MV-4-11 (cell line): ENCODE measurements at regions not wholly inside any gene's neighbourhood (a gene's known extent, or its start where the extent isn't known, plus 50 kb on each side); places are given as distances from the start of the nearest gene placed in this dataset.

Experiments
- DNase-seq: peaks from one replicate; lab custom pipeline; 2025; lab: John Stamatoyannopoulos, UW

- DNase-seq: no peak
Observed at GRCh38 chr16:8374586-8375231, 215.6 kb downstream of the TMEM114 start.

- DNase-seq: no peak
Observed at GRCh38 chr16:8373676-8374431, 216.5 kb downstream of the TMEM114 start.

GRCh38 chr16:8372141-8372540, 218.2 kb downstream of the TMEM114 start:
- DNase-seq: no peak

DNA sequence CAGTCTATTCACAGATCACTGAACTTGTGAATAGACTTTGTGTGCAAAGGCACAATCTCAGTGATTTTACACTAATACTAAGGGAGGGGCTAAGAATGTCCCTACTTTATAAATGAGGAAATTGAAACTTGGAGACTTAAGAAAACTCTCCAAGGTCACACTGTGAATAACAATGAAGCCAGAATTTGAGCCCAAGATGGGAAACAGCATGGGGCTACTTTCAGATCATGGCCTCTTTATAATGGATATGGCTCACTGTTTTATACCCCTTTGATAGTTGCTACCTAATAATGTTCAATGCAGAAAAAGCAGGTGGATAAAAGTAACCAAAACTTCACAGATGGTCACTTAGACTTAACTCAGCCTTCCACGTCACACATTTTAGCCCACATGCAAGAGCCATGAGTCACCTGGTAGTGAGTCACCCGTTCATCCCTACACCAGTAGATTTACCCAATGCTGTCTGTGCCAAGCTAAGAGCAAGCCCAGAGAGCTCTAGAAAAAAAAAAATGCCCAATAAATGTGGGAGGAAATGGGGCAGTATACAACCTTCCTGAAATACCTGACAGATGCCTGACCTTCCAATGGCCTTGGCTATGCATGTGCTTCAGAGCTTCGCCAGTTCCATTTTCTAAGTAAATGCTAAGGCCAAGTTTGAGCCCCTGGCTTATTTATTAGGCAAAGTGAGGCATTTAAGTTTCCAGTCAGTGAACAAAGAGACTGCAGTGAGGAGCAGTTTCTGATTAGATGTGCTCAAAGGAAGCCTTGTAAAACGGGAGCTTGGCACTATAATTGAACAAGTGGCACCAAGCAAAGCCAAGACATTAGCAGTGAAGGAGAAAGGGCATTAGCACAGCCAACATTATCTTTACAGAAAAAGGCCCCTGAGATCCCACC, 219.7 kb downstream of the TMEM114 start:
- no peak for DNase-seq

- no peak for DNase-seq
Observed at GRCh38 chr16:8358937-8359336, 231.4 kb downstream of the TMEM114 start.

DNA sequence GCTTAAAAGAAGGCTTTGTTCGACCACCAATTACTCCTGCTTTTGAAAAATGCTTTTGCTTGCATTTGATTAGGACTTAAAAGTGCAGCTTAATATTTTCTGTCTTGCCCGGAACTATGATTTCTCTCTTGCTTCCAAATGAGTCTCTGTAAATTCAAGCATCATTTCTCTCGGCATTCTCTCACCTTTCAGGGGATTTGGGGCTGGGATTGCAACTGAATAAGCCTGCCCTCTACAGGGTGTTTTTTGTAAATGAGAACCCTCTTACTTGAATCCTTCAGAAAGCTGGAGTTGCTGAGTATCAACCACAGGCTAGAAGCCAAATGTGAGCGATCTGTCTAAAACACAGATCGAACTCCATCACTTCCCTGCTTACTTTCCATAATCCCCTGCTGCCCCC, 234.6 kb downstream of the TMEM114 start:
- no peak for DNase-seq

GRCh38 chr16:8346294-8346693, 244.0 kb downstream of the TMEM114 start:
- peak; percentile 4 for DNase-seq

DNA sequence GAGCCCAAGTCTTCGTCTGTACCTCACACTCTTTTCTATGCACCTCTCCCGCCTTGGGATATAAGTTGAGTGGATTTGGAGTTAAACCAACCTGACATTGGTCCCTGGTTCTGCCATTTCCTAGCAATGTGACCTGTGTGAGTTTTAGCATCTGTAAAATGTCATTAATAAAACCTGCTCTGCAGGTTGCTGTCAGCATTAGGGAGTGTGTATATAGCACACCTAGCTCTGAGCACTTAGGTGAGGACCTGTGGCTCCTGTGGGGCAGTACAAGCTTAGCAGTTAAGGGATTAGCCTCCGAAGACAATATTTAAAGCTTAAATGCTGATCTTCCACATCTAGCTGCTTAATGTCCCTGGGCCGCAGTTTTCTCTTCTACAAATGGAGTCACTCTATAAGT, 248.0 kb downstream of the TMEM114 start:
- no peak for DNase-seq

GRCh38 chr16:8330761-8331160, 259.6 kb downstream of the TMEM114 start:
- no peak for DNase-seq

DNA sequence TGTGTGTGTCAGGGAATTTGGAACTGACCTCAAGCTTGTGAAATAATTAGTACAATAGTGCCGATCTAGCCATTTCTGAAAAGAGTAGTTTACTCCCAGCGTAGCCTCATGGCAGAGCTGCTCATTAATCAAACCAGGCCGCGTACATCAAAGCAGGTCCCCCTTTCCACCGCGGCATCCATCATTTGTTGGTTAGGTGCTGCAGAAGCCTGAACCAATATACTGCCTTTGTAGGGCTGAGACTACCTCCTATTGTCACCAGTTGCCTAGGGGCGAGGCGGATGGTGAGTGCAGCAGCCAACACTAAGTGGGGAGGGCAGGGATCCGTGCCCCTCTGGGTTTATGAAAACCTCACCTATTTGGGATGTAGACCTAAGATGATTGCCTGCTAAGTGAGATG, 264.1 kb downstream of the TMEM114 start:
- no peak for DNase-seq

DNA sequence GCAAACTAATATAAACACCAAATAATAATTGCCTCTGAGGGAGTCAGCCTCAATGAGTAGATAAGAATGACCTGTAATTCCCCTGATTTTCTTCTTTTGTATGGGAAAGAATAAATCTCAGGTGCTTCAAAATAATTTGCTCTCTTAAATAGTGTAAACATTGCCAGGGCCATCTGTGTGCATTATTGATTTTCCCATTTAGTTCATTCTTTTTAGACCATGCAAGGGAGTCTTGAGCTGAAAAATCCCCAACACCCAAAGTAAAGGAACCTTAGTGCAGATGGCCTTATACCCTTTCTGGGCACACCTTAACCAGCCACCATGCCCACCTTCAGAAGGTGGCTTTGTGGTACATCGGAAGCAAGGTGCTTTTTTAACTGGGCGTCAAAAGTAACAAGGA, 267.2 kb downstream of the TMEM114 start:
- DNase-seq: no peak

DNA sequence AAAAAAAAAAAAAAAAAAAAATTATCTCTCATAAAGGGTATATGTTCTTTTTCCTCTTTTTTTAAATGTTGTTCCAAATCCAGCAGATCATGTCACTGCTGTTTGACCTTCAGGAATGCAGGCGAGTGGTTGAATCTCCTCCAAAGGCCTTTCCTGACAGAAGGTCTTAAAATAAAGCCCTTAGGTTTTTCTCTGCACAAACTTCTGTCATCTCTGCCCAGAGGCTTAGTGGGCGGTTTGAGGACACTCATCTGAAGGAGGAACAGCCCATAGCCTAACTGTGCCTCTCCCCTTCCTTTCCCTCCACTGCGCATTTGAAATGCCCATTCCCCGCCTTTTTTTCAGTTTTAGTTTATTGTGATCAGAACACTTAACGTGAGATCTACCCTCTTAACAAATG, 270.2 kb downstream of the TMEM114 start:
- DNase-seq: no peak

DNA sequence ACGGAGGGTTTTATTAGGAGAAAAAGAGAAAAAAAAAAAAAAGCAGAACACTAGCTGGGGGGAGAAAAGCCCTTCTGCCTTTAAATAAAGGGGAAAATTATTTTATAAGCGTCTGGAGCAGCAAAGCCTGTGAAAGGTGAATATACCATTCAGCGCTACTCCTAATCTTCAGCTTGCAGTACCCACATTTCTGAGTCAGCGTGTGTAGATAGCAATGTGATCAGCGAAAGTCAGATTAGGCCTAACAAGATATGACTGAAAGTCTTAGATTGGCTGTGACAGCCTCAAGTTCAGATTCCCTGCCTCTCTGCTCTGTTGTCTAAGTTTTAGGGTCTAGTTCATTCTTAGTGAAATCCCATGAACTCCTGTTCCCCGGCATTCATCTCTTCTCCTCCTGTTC, 279.5 kb downstream of the TMEM114 start:
- DNase-seq: no peak

- no peak for DNase-seq
Observed at GRCh38 chr16:8310323-8310722, 280.0 kb downstream of the TMEM114 start.

GRCh38 chr16:8305201-8305600, 285.1 kb downstream of the TMEM114 start:
- no peak for DNase-seq

- no peak for DNase-seq
Observed at GRCh38 chr16:8299635-8300034, 290.7 kb downstream of the TMEM114 start.

DNA sequence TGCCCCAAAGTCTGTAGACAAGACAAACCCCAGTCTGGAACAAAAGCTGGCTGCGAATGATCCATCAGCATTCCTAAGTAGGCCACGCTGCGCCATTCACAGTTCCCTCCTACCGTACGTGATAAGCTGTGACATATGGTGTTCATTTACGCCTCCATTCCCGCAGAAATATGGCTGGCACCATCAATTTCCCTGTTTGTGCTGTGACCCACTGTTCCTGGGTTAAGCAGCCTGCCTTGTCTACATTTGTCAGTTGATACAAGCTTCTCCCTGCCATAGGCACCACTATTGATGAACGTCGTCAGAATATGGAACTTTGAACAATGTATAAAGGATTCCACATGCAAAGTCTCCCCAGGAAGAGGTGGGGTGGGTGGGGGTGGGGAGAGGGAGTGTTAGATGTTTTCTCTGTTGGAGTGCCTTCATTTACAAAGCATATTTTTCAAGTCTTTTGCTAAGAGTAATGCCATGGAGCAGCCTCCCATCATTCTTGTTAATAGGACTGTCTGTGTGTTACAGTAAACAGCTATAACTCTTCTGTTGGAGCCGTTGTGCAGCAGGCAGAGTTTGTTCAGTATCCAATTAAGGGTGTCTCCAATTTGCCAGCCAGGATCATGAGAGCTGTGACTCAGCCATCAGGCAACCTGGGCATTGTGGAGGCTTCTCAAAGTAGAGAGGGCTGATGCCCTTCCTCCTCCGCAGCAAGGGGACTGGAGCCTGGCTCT, 294.6 kb downstream of the TMEM114 start:
- DNase-seq: no peak

- DNase-seq: no peak
Observed at GRCh38 chr16:8293413-8293812, 296.9 kb downstream of the TMEM114 start.

DNA sequence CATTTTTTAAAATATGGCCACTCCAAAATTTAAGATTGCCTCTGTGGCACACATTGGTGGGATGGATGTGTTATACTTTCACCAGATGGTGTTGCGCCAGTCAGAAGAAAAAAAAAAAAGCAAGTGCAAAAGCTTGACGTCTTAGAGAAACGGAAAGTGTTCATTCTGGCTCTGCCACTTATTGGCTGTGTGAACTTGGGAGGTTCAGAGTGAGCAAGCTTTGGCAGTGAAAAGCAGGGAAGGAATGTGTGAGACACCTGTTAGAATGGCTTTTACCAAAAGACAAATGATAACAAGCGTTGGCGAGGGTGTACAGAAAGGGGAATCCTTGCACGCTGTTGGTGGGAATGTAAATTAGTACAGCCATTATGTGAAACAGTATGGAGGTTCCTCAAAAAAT, 298.0 kb downstream of the TMEM114 start:
- DNase-seq: no peak

- no peak for DNase-seq
Observed at GRCh38 chr16:8286348-8286747, 304.0 kb downstream of the TMEM114 start.

DNA sequence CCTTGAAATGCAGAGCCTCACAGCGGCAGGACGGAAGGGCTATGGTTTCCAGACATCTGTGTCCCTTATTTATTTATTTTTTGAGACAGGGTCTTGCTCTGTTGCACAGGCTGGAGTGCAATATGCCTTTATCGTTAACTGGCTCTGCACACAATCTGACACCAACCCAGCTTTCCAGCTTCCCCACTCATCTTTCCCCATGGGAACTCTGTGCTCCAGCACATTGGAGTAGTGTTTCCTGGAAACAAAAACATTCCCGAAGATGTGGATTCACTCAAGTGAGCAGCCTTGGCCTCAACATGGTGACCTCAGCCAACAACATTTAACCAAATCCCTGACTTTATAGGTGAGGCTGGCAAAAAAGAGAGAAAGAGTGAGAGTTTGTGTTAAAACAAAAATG, 307.1 kb downstream of the TMEM114 start:
- DNase-seq: no peak

DNA sequence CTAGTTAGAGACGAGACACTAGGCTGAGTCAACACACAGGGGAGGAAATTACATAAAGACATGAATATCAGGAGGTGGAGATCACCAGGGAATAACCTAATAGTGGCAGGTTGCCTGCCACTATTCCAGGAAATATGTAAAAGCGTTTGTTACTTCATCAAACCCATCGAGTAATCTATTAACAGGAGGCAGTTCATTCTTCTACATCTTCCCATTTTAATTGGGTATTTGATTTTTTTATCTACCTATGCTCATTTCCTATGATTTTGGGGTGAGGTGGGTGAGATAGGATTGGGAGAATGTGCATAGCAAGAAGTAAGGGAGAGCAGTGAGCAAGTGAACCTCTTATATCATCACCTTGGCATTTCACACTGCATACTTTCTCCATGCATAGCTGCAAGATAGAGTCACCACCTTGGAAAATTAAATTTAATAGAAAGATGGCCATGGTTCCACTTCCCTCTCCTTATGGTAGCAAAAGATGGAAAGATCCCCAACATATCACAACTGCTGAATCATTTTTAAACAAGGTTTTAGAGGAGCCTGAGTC, 312.2 kb downstream of the TMEM114 start:
- no peak for DNase-seq
